COLO668 (cell line): ENCODE measurements at regions not wholly inside any gene's neighbourhood (a gene's known extent, or its start where the extent isn't known, plus 50 kb on each side); places are given as distances from the start of the nearest gene placed in this dataset.

ENCODE experiments used
- DNase-seq: peaks from one replicate; lab custom pipeline; 2025; ENCODE audit not compliant: unreplicated experiment; lab: John Stamatoyannopoulos, UW

GRCh38 chr13:106140476-106140875, 395.0 kb downstream of the EFNB2 start:
- DNase-seq = no peak

DNA sequence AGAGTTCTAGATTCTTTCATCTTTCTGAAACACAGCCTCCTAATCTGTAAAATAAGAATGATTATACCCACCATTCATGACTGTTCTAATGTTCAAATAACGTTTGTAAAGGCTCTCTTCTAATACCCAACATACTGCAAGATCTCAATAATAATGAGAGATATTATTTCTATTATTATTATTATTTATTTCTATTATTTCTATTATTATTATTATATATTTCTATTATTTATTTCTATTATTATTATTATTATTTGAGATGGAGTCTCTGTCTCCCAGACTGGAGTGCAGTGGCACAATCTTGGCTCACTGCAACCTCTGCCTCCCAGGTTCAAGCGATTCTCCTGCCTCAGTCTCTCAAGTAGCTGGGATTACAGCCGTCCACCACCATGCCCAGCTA, 395.5 kb downstream of the EFNB2 start:
- DNase-seq = no peak

- DNase-seq = no peak
These were observed 396.1 kb downstream of the EFNB2 start for GRCh38 chr13:106139377-106139776.

DNA sequence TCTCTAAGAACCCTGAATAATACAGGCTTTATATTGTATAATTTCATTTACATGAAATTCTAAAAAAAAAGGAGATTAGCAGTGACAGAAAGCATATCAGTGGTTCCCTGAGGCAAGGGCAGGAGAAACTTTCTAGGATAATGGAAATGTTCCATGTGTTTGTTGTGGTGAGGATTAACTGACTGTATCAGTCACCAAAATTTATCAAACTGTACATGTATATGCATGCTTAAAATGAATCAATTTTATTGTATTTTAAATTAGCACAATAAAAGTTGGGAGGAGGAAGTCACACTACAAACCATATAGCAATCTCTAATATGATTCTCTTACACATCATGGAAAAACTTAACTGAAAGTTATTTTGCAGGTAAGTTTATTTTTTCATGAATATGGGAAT, 396.8 kb downstream of the EFNB2 start:
- no peak for DNase-seq

DNA sequence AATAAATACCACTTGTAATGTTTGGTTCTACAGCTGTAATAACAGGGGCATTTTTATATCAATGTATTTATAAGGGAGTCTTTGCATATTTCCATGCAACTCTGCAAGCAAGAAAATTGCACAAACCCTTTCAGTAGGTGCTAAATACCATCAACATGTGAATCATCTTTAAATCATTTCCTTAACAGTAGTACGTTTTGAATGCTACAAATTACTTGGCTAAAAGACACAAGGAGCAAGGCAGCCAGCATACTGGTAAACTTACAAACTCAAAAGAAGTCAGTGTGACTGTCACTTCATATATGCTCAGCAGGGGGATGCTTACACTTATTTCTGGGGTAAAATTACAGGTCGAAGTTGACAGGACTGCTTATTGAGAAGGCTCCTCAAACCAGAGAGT, 402.4 kb downstream of the EFNB2 start:
- no peak for DNase-seq

- DNase-seq = no peak
These were observed 403.2 kb downstream of the EFNB2 start for GRCh38 chr13:106132216-106132615.

- no peak for DNase-seq
These were observed 405.5 kb downstream of the EFNB2 start for GRCh38 chr13:106129993-106130392.

GRCh38 chr13:106129273-106129672, 406.2 kb downstream of the EFNB2 start:
- DNase-seq = no peak

DNA sequence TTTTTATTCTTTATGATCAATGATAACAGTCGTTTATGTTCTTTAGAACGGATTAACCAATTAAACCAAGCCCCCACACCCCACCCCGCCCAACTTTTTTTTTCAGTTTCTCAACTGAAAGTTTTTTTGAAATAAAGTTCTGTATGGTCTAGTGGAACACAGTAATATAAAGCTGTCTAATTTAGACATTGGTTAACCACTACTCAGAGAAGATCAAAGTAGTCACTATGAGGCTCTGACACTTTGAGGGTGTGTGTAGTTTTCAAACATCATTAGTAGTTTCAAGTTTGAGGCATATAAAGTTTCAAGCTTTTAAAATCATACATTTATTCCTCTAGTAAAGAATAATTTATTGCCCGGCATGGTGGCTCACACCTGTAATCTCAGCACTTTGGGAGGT, 413.2 kb downstream of the EFNB2 start:
- DNase-seq = no peak

DNA sequence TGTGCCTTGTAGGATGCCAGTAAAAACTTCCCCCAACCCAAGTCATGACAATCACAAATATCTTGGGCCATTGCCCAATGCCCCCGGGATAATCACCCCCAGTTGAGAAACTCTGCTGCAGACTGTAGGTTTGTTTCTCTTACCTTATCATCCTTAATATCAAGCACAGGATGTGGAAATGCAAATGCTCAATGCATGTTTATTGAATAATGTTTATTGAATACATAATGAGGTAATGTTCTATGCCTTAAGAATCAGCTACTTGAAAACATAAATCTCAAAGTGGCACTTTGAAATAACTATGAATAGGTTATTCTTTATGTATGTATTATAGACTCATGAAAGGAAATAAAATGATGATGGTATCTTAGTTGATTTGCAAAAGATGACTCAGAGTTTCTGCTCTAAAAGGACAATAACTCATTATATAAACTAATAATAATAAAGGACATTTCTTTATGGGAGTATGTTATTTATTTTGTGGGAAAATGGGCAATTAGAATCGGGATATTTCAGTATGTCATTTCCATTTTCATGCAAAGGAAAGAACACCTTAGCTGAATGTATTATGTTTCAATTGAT, 414.2 kb downstream of the EFNB2 start:
- DNase-seq = no peak

DNA sequence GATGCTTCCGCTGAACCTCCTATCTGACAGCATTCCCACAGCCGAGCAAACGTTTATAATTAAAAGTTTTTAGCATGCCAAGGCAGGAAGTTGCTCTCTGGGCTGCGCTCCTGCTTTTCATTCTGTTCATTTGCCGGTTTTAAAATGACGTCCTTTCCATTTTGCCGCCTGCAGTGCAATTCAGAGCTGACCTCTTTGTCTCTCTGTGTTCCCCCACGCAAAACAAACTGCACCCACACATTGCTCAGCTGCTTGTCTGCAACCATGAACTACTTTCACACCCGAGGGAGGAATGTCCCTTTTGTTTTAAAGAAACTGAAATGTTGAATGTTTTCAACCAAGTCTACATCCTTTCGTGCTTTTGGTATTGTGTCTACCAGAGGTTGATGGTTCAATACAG, 416.5 kb downstream of the EFNB2 start:
- no peak for DNase-seq

DNA sequence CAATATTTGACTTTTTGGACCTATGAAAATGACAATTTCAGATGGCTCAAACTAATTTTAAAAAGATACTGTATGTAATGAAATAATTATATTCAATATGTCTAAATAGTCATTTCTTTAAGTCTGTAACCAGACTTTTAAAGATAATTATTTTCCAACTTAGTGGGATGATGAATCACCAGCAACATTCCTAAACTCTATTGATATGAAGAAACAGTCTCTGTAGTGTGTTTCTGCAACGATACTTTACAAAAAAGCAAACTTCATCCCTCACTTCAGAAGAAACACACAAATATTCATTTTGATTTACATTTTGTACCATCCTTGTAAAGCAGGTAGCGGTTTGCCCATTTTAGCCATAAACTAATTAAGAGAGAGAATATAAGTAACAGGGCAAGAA, 417.4 kb downstream of the EFNB2 start:
- no peak for DNase-seq

- DNase-seq = no peak
These were observed 417.8 kb downstream of the EFNB2 start for GRCh38 chr13:106117640-106118039.

GRCh38 chr13:106117035-106117434, 418.4 kb downstream of the EFNB2 start:
- no peak for DNase-seq

DNA sequence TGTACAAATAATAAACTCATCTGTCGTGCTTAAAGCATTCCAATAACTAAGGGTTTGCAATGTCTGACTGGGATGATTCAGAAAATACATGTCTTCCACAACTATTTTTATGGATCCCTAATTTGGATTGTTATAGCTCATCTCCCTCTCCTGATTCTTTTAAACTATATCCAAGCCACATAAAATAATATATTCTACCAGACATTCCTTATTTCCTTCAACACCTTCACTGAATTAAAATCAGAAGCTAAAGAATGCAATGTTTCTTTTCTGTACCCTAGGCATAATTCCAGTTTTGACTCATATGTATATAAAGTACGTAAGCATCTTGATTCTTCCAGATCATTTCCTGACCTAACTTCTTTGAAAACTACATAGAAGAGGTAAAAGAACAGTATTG, 420.4 kb downstream of the EFNB2 start:
- no peak for DNase-seq

GRCh38 chr13:106113796-106114195, 421.7 kb downstream of the EFNB2 start:
- DNase-seq = no peak

GRCh38 chr13:106112191-106112590, 423.3 kb downstream of the EFNB2 start:
- no peak for DNase-seq

GRCh38 chr13:106110241-106110855, 425.1 kb downstream of the EFNB2 start:
- no peak for DNase-seq

- no peak for DNase-seq
These were observed 426.1 kb downstream of the EFNB2 start for GRCh38 chr13:106109391-106109791.

GRCh38 chr13:106108346-106108745, 427.1 kb downstream of the EFNB2 start:
- DNase-seq = no peak

DNA sequence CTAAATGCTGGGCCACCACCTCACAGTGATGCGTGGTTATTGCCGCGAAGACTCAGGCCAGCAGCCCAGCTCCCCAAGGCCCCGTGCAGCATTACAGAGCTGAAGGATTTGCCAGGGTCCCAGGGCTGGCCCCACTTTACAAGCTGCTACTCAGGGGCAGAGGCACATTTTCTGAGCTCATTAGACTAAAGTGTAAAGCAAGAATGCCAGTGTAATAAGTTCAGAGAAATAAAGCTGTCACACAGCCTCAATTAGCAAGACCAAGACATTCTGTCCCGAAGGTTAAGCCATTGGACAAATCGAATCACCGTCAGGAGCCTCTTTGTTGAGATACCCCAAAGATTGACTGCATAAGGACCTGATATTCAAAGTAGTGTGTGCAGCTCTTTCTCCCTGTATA, 428.4 kb downstream of the EFNB2 start:
- DNase-seq = no peak

DNA sequence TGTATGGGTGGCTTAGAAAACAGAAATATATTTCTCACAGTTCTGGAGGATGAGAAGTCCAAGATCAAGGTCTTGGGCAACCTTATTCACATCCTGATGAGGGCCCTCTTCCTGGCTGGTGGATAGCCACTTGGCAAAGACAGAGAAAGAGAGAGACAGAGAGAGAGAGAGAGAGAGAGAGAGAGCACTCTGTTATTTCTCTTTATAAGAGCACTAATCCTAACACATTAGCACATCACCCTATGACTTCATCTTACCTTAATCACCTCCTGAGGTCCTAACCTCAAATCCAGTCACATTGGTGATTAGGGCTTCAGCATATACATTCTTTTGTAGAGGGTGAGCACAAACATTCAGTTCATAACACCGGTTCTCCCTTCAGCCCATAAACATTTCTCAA, 430.3 kb downstream of the EFNB2 start:
- no peak for DNase-seq

DNA sequence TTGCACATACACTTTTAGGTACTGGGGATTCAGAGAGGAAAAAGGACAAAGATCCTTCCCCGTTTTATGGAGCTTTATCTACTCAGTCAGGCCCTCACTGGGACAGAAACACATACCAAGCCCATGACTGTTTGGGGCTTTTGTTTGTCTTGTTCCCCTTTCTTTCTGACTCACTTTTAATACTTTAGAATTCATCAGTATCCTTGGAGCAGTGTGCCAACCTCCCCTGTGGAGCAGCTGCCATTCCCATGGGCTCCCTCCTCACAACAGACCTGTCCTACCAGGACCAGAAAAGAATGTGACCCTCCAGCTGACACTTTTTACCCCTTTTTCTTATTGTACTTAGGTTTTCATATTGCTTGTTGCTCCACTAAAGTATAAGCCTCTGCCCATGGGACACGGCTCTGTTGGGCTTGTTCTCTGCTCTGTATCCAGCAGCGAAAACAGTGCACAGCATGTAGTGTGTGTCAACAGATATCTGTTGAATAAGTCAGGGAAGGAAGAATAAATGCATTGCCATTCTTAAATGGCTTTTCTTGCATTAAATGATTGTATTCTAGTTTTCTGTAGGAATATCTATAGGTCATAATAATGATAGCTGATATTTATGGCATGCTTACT, 431.1 kb downstream of the EFNB2 start:
- DNase-seq = no peak
